WTC11 (cell line): ENCODE measurements at regions not wholly inside any gene's neighbourhood (a gene's known extent, or its start where the extent isn't known, plus 50 kb on each side); places are given as distances from the start of the nearest gene placed in this dataset.

Experiments used
- FOXJ3 ChIP-seq: sonication (generic); formaldehyde crosslinking; IDR thresholded peaks from 2 replicates; pipeline ENCODE4 v1.9.0; 2021; ENCODE audit warnings: missing genetic modification reagents, mild to moderate bottlenecking, borderline replicate concordance
- HMGA2 ChIP-seq: fragments of 250-450 bp; sonication (Bioruptor Pico); IDR thresholded peaks from 2 replicates; pipeline ENCODE4 v1.4.0; 2021; ENCODE audit warnings: mild to moderate bottlenecking, moderate library complexity
- IRF2 ChIP-seq: sonication (generic); formaldehyde crosslinking; IDR thresholded peaks from 2 replicates; pipeline ENCODE4 v1.8.0; 2022; ENCODE audit warnings: low read depth, missing genetic modification reagents, borderline replicate concordance
- NR1H2 ChIP-seq: sonication (generic); formaldehyde crosslinking; IDR thresholded peaks from 2 replicates; pipeline ENCODE4 v1.9.0; 2021; ENCODE audit warnings: mild to moderate bottlenecking, moderate library complexity, missing genetic modification reagents
- RELA ChIP-seq: sonication (generic); formaldehyde crosslinking; IDR thresholded peaks from 2 replicates; pipeline ENCODE4 v1.8.1; 2022; ENCODE audit warnings: missing genetic modification reagents, mild to moderate bottlenecking, borderline replicate concordance
- SOX15 ChIP-seq: fragments of 250-450 bp; sonication (Bioruptor Pico); IDR thresholded peaks from 2 replicates; pipeline ENCODE4 v1.9.0; 2021; ENCODE audit warnings: mild to moderate bottlenecking
- SP1 ChIP-seq: sonication (generic); formaldehyde crosslinking; conservative IDR thresholded peaks from 2 replicates; pipeline ENCODE4 v1.8.1; 2022; ENCODE audit warnings: missing genetic modification reagents
- TEAD1 ChIP-seq: sonication (generic); formaldehyde crosslinking; IDR thresholded peaks from 2 replicates; pipeline ENCODE4 v1.8.0; 2022; ENCODE audit warnings: mild to moderate bottlenecking, missing genetic modification reagents
- TP53 ChIP-seq: sonication (generic); formaldehyde crosslinking; IDR thresholded peaks from 2 replicates; pipeline ENCODE4 v1.8.1; 2023; ENCODE audit warnings: mild to moderate bottlenecking, missing genetic modification reagents
- ZBTB21 ChIP-seq: sonication (generic); formaldehyde crosslinking; IDR thresholded peaks from 2 replicates; pipeline ENCODE4 v1.8.1; 2023; ENCODE audit warnings: mild to moderate bottlenecking, missing genetic modification reagents, borderline replicate concordance
- ZNF219 ChIP-seq: sonication (generic); formaldehyde crosslinking; IDR thresholded peaks from 2 replicates; pipeline ENCODE4 v1.8.0; 2023; ENCODE audit warnings: missing genetic modification reagents, mild to moderate bottlenecking, borderline replicate concordance
- TF ChIP-seq, protein P1 (sequence below): fragments of 200-600 bp; IDR thresholded peaks from 2 replicates; pipeline ENCODE4 v1.8.0; 2022; ENCODE audit warnings: antibody characterized with exemption
- TF ChIP-seq, protein P2 (sequence below): sonication (generic); formaldehyde crosslinking; conservative IDR thresholded peaks from 2 replicates; pipeline ENCODE4 v1.8.1; 2022; ENCODE audit warnings: mild to moderate bottlenecking, missing genetic modification reagents
- TF ChIP-seq, protein P3 (sequence below): sonication (generic); formaldehyde crosslinking; IDR thresholded peaks from 2 replicates; pipeline ENCODE4 v1.8.0; 2022; ENCODE audit warnings: mild to moderate bottlenecking, missing genetic modification reagents

DNA sequence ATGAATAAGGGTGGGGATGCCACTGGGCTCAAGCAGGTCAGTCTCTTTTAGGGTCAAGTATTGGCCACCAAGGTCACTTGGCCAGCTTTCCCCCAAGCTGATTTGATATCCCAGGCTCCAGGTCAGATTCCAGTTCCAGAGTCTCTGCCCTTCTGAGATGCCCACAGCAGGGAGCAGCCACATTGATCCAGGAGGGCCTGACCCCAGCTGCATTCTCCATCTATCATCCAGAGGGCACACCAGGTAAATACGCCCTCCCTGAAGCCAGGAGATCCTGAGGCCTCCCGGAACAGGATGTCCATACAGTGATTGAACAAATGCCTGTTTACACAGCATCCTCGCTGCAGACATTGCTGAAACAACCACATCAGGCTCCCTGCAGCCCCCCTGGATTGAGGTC, 264.6 kb upstream of the TLE3 start:
- TF ChIP-seq SOX15 = no peak
- TF ChIP-seq, protein P1, sequence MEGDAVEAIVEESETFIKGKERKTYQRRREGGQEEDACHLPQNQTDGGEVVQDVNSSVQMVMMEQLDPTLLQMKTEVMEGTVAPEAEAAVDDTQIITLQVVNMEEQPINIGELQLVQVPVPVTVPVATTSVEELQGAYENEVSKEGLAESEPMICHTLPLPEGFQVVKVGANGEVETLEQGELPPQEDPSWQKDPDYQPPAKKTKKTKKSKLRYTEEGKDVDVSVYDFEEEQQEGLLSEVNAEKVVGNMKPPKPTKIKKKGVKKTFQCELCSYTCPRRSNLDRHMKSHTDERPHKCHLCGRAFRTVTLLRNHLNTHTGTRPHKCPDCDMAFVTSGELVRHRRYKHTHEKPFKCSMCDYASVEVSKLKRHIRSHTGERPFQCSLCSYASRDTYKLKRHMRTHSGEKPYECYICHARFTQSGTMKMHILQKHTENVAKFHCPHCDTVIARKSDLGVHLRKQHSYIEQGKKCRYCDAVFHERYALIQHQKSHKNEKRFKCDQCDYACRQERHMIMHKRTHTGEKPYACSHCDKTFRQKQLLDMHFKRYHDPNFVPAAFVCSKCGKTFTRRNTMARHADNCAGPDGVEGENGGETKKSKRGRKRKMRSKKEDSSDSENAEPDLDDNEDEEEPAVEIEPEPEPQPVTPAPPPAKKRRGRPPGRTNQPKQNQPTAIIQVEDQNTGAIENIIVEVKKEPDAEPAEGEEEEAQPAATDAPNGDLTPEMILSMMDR = no peak
- TF ChIP-seq HMGA2 (CRISPR knock-in tag) = no peak
- no peak for TF ChIP-seq RELA (CRISPR knock-in tag)
- TF ChIP-seq TEAD1 = no peak
- no peak for TF ChIP-seq SP1 (CRISPR knock-in tag)
- TF ChIP-seq IRF2 (CRISPR knock-in tag) = no peak
- no peak for TF ChIP-seq FOXJ3 (CRISPR knock-in tag)
- TF ChIP-seq NR1H2 = no peak
- TF ChIP-seq TP53 (CRISPR knock-in tag) = no peak
- TF ChIP-seq, protein P2, sequence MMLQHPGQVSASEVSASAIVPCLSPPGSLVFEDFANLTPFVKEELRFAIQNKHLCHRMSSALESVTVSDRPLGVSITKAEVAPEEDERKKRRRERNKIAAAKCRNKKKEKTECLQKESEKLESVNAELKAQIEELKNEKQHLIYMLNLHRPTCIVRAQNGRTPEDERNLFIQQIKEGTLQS (CRISPR knock-in tag) = no peak
- TF ChIP-seq, protein P3, sequence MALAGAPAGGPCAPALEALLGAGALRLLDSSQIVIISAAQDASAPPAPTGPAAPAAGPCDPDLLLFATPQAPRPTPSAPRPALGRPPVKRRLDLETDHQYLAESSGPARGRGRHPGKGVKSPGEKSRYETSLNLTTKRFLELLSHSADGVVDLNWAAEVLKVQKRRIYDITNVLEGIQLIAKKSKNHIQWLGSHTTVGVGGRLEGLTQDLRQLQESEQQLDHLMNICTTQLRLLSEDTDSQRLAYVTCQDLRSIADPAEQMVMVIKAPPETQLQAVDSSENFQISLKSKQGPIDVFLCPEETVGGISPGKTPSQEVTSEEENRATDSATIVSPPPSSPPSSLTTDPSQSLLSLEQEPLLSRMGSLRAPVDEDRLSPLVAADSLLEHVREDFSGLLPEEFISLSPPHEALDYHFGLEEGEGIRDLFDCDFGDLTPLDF (CRISPR knock-in tag) = no peak
- TF ChIP-seq ZBTB21 (CRISPR knock-in tag) = no peak
- no peak for TF ChIP-seq ZNF219 (CRISPR knock-in tag)
